ENCODE measurements at regions not wholly inside any gene's neighbourhood (a gene's known extent, or its start where the extent isn't known, plus 50 kb on each side); places are given as distances from the start of the nearest gene placed in this dataset.

DNA sequence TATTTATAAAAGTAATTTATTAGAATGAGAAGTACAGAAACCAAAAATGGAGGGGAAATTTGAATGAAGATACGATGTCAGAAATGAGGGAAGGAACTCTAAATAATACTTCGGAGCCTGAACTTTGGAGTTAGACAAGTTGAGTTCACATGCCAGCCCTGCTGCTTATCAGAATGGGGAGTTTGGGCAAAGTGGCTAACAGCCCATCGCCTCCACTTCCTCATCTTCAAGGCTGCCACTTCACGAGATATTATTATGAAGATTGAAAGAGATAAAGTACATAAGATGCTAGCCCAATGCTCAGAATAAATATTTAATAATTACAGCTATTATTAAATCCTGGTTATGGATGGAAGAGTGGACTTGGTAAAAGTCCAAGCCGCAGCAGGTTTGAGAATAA lies 56.2 kb upstream of the ABCA1 start:
- Mint-ChIP-seq H3K4me3 (ENCODE audit: unreplicated experiment) (no peak overlapping the region), H3K4me1 (ENCODE audit: insufficient read depth, unreplicated experiment) (peaks cover 12% of the 10 kb centered on the region), H3K36me3 (ENCODE audit: insufficient read depth, unreplicated experiment) (peaks cover 7% of the 10 kb centered on the region), H3K9me3 (ENCODE audit: unreplicated experiment) (no peaks in the 10 kb centered on the region), H3K27ac (ENCODE audit: low read depth, unreplicated experiment) (no peak overlapping the region), H3K27me3 (ENCODE audit: insufficient read depth, unreplicated experiment) (no peaks in the 10 kb centered on the region)
- POLR2A ChIA-PET = no interaction called here
- BruUV-seq (replicated peaks) = no TSS peak
- intact Hi-C loops (cut with micrococcal nuclease) = no loop called here
- CTCF ChIA-PET = interaction anchor here (0.5 kb wide), 1 partner anchor 84 kb away, joined by 4 read pairs; no protein-coding TSS in a partner anchor
- TF ChIP-seq, protein P1, sequence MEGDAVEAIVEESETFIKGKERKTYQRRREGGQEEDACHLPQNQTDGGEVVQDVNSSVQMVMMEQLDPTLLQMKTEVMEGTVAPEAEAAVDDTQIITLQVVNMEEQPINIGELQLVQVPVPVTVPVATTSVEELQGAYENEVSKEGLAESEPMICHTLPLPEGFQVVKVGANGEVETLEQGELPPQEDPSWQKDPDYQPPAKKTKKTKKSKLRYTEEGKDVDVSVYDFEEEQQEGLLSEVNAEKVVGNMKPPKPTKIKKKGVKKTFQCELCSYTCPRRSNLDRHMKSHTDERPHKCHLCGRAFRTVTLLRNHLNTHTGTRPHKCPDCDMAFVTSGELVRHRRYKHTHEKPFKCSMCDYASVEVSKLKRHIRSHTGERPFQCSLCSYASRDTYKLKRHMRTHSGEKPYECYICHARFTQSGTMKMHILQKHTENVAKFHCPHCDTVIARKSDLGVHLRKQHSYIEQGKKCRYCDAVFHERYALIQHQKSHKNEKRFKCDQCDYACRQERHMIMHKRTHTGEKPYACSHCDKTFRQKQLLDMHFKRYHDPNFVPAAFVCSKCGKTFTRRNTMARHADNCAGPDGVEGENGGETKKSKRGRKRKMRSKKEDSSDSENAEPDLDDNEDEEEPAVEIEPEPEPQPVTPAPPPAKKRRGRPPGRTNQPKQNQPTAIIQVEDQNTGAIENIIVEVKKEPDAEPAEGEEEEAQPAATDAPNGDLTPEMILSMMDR (IDR thresholded peaks at IDR 0.05; ENCODE audit: unreplicated experiment) = no peak
- no peak for DNase-seq (ENCODE audit: unreplicated experiment)

GRCh38 chr9:104984542-104984941 lies 56.6 kb upstream of the ABCA1 start:
- Mint-ChIP-seq H3K36me3 (ENCODE audit: insufficient read depth, unreplicated experiment) (peaks cover 7% of the 10 kb centered on the region), H3K4me3 (ENCODE audit: unreplicated experiment) (no peak overlapping the region), H3K9me3 (ENCODE audit: unreplicated experiment) (no peaks in the 10 kb centered on the region), H3K27me3 (ENCODE audit: insufficient read depth, unreplicated experiment) (no peaks in the 10 kb centered on the region), H3K4me1 (ENCODE audit: insufficient read depth, unreplicated experiment) (peaks cover 12% of the 10 kb centered on the region), H3K27ac (ENCODE audit: low read depth, unreplicated experiment) (no peak overlapping the region)
- BruUV-seq (replicated peaks) = no TSS peak
- ChIA-PET CTCF (interaction anchor here (0.5 to 1.9 kb wide), 3 partner anchors 15 to 121 kb away, joined by 4 to 11 read pairs (median 6); no protein-coding TSS in a partner anchor), POLR2A (interaction anchor here (0.9 kb wide), 1 partner anchor 16 kb away, joined by 4 read pairs; no protein-coding TSS in a partner anchor)
- intact Hi-C loops (cut with micrococcal nuclease) = no loop called here
- DNase-seq (ENCODE audit: unreplicated experiment) = no peak
- TF ChIP-seq, protein P1 (IDR thresholded peaks at IDR 0.05; ENCODE audit: unreplicated experiment) = no peak

- Mint-ChIP-seq H3K36me3 (ENCODE audit: insufficient read depth, unreplicated experiment) (peaks cover 7% of the 10 kb centered on the region), H3K9me3 (ENCODE audit: unreplicated experiment) (no peaks in the 10 kb centered on the region), H3K27me3 (ENCODE audit: insufficient read depth, unreplicated experiment) (no peaks in the 10 kb centered on the region), H3K4me1 (ENCODE audit: insufficient read depth, unreplicated experiment) (peaks cover 12% of the 10 kb centered on the region), H3K4me3 (ENCODE audit: unreplicated experiment) (no peak overlapping the region), H3K27ac (ENCODE audit: low read depth, unreplicated experiment) (no peak overlapping the region)
- no peak for DNase-seq (ENCODE audit: unreplicated experiment)
- TF ChIP-seq, protein P1 (IDR thresholded peaks at IDR 0.05; ENCODE audit: unreplicated experiment) = no peak
- ChIA-PET CTCF (interaction anchor here (0.7 to 1.9 kb wide), 3 partner anchors 15 to 164 kb away, joined by 3 to 11 read pairs (median 6); no protein-coding TSS in a partner anchor), POLR2A (interaction anchor here (0.9 kb wide), 1 partner anchor 16 kb away, joined by 4 read pairs; no protein-coding TSS in a partner anchor)
- intact Hi-C loops (cut with micrococcal nuclease) = no loop called here
- BruUV-seq (replicated peaks) = no TSS peak
These were observed 57.0 kb upstream of the ABCA1 start for GRCh38 chr9:104984948-104985347.

DNA sequence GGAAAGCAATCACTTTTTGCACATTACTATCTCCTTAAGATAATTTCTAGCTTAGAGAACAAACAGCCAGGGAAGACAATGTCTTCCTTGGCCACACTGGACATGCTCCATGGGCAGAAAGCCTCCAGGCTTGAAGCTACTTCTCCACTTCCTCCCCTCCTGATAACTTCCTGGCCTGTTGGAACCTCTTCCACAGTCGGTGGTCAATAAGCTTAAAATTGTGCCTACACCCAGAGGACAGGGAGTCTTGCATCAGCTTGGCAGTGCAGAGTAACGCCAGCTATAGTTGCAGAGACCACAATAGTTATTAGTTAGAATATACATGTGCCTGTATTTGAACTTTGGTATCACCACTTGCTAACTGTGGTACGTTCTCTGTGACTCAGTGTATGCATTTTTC lies 58.1 kb upstream of the ABCA1 start:
- no peak for DNase-seq (ENCODE audit: unreplicated experiment)
- ChIA-PET POLR2A (interaction anchor here (0.5 to 0.7 kb wide), 2 partner anchors 38 to 74 kb away, joined by 3 read pairs; no protein-coding TSS in a partner anchor), CTCF (interaction anchor here (0.5 to 1.9 kb wide), 3 partner anchors 92 to 241 kb away, joined by 3 to 11 read pairs (median 3); no protein-coding TSS in a partner anchor)
- H3K9me3 Mint-ChIP-seq (ENCODE audit: unreplicated experiment) = no peaks in the 10 kb centered on the region
- intact Hi-C loops (cut with micrococcal nuclease) = no loop called here
- H3K27ac Mint-ChIP-seq (ENCODE audit: low read depth, unreplicated experiment) = no peak overlapping the region
- peaks cover 7% of the 10 kb centered on the region for H3K36me3 Mint-ChIP-seq (ENCODE audit: insufficient read depth, unreplicated experiment)
- H3K27me3 Mint-ChIP-seq (ENCODE audit: insufficient read depth, unreplicated experiment) = no peaks in the 10 kb centered on the region
- TF ChIP-seq, protein P1 (IDR thresholded peaks at IDR 0.05; ENCODE audit: unreplicated experiment) = no peak
- H3K4me1 Mint-ChIP-seq (ENCODE audit: insufficient read depth, unreplicated experiment) = peaks cover 20% of the 10 kb centered on the region
- BruUV-seq (replicated peaks) = no TSS peak
- H3K4me3 Mint-ChIP-seq (ENCODE audit: unreplicated experiment) = no peak overlapping the region

All from MCF 10A (cell line).